ENCODE measurements at regions not wholly inside any gene's neighbourhood (a gene's known extent, or its start where the extent isn't known, plus 50 kb on each side); places are given as distances from the start of the nearest gene placed in this dataset.
"Not testable (repeated sequence)": the region's sequence is repeated elsewhere in the genome, so short reads cannot be mapped to it uniquely, and the experiment has no call there.

DNA sequence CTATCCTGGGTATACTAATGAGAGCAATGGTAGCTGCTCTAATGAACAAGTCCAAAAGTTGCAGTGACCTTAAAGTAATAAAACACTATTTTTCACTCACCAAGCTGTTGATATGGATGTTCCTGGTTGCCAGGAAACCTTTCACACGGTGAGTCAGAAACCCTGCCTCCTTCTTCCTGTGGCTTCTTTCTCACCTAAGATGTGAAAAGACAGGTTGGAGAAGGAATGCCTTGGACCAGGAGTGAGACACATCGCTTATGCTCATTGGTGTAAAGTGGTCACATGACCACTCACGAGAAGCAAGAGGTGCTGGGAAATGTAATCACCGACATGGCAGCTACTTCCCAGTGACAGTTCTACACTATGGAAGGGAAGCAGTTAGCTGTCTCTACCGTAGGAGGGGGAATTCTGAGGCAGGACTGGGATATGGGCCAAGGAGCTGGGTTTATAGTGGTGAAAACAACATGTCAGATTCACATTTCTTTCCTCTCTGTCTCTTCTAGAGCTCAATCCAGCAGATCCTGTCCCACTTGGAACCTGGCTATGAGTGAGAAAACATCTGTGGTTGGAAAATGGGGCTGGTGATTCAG lies 320.4 kb upstream of the KLF4 start:
- DNase-seq, result no peak

DNA sequence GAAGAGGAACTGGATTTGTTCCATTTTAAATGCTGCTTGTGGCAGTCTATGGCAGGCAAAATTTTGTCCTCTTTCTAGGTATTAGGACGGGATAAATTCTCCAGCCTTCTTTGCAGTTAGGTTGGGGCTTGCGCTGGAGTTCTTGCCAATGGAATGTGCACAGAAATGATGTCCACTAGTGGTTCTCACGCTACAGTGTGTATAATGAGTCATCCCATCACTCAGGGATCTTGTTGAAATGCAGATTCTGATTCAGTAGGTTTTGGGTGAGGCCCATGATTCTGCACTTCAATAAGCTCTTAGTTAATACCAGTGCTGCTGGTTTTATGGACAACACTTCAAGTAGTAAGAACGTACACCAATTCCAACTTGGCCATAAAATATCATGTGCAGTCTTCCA lies 317.6 kb upstream of the KLF4 start:
- DNase-seq, result no peak

GRCh38 chr9:107805201-107805600 lies 315.6 kb upstream of the KLF4 start:
- no peak for DNase-seq

GRCh38 chr9:107794259-107794658 lies 304.7 kb upstream of the KLF4 start:
- no peak for DNase-seq

DNA sequence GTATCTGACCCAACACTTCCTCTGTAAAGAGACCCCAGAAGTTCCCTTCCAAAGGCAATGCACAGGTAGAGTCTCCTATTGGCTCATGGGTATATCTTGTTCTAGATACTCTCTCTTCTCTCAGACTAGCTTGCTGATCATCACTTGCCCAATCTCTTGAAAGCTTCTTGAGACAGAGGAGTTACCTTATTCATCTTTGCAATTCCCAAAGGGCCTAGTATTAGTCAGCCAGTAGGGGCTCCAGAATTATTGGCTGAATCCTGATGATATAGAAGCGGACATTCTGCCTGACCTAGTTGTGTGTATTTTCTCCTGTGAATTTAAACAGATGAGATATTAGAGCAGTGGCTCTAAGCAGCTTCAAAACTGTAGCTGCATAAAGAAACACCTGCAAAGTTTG lies 304.0 kb upstream of the KLF4 start:
- no peak for DNase-seq

GRCh38 chr9:107792596-107792995 lies 303.0 kb upstream of the KLF4 start:
- DNase-seq, result no peak

DNA sequence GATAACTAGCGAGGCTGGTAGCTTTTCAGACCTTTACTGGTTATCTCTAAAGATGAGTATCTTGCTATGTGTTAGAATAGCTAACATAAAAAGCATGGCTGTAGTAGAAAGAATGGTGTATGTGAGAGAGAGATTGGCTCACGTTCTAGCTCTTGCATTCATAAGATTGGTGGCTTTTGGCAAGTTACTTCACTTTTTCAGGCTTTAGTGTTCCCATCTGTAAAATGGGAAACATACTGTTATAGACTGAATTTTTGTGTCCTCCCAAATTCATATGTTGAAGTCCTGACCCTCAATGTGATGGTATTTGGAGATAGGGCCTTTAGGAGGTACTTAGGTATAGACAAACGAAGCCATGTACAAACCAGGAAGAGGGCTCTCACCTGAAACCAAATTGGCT lies 302.4 kb upstream of the KLF4 start:
- no peak for DNase-seq

DNA sequence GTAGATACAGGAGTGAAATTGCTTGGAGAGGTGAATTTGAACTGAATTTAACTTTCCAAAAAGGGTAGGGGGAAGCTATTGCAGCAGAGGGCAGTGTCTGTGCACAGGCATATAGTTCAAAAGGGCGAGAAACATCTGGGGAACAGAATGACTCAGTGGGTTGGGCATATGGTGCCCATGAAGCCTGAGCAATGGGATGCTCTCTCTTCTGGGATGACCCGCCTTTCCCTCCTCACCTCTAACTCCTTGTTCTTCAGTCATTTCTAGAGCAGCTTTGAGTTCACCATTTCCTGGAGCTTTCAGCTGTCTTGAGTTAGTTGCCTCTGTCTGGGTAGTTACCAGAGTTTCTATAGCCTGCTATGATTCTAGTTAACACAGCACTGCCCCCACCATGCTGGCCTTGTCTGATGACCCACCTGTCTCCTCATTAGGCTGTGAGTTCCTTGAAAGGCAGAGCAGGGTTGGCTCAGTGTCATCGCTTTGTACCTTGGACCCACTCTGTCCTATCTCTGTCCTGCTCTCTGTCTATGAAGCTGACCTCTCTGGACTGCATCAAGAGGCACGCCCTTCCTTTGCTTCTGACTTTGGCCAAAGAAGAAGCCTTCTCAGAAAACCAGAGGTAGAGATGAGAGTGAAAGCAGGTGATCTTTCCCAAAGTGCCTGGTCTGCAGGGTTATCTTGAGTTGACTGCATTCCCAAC lies 299.6 kb upstream of the KLF4 start:
- no peak for DNase-seq

DNA sequence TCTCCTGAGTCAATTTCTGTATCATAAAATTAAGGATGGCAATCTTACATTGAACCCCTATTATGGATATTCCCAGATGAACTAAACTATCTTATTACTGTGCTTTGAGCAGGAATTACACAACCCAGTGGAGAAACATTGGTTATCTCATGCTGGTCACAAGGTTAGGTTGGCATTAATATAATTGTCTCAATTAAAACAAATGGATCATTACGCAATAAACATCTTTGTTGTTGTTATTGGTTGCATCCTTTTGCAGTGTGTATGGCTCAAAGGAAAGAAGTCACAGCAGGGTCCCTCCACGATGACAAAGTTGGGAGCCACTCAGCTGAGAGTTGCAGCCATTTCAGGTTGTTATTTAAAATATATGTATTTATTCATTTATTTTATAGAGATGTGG lies 297.0 kb upstream of the KLF4 start:
- no peak for DNase-seq

- no peak for DNase-seq
These were observed 294.8 kb upstream of the KLF4 start for GRCh38 chr9:107784235-107784958.

DNA sequence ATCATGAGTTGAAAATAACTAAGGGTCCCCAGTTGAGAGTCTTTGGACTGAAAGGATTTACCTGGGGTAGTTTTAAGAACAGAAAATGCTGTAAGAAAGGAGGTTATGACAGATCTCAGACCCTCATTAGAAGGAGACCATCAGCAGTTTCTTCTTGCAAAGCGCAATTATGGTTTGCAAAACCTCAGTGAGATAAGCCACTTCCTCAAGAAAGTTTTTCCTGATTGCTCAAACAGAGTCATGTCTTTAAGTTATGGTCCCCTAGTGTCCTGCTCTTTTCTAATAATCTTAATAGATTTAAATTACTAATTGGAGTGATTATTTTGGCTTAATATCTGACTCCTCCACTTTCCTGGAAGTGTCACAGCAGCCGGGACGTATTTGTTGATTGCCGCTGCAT lies 293.2 kb upstream of the KLF4 start:
- DNase-seq, result no peak

- DNase-seq, result no peak
These were observed 292.8 kb upstream of the KLF4 start for GRCh38 chr9:107782381-107782780.

GRCh38 chr9:107780960-107781359 lies 291.4 kb upstream of the KLF4 start:
- no peak for DNase-seq

DNA sequence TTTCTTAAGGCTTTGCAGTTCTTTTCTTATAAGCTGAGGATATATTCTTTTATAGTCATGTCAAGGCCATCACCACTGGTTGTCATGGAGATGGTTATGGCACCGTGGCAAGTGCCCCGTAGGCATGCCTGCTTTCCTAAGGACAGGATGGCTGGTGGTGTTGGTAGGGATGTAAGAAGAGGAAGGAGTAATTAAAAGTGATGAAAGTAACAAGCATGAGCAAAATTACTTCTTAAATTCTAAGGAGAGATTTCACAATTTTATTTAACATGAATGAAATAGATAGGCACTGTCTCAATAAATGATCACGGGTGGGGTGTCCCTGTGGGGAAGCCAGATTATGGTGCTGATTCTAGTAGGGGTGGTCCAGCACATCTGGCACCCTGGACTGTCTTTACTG lies 290.2 kb upstream of the KLF4 start:
- no peak for DNase-seq

DNA sequence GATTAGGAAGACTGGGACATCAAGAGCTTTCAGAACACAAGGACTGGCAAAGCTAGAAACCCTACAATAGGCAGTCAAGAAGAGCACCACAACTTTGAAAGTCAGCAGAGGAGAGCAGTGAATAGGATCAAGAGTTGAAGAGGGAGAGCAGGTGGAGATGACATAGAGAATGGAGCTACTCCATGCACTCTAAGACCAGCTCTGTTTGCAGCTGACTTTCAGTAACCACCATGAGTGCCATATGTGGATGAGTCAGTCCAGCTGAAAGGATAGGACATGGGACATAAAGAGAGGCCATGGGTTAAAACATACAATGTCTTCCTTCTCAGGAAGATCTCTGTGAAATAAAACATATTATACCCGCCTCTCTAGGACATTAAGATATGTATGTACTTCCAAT lies 289.1 kb upstream of the KLF4 start:
- no peak for DNase-seq

- DNase-seq, result not testable (repeated sequence)
These were observed 284.5 kb upstream of the KLF4 start for GRCh38 chr9:107774099-107774498.

- DNase-seq, result no peak
These were observed 283.4 kb upstream of the KLF4 start for GRCh38 chr9:107772988-107773387.

- no peak for DNase-seq
These were observed 281.1 kb upstream of the KLF4 start for GRCh38 chr9:107770716-107771115.

GRCh38 chr9:107768224-107768623 lies 278.7 kb upstream of the KLF4 start:
- DNase-seq, result no peak

- no peak for DNase-seq
These were observed 278.1 kb upstream of the KLF4 start for GRCh38 chr9:107767711-107768110.

GRCh38 chr9:107763469-107763868 lies 273.9 kb upstream of the KLF4 start:
- DNase-seq, result not testable (repeated sequence)

- no peak for DNase-seq
These were observed 271.7 kb upstream of the KLF4 start for GRCh38 chr9:107761307-107761706.

DNA sequence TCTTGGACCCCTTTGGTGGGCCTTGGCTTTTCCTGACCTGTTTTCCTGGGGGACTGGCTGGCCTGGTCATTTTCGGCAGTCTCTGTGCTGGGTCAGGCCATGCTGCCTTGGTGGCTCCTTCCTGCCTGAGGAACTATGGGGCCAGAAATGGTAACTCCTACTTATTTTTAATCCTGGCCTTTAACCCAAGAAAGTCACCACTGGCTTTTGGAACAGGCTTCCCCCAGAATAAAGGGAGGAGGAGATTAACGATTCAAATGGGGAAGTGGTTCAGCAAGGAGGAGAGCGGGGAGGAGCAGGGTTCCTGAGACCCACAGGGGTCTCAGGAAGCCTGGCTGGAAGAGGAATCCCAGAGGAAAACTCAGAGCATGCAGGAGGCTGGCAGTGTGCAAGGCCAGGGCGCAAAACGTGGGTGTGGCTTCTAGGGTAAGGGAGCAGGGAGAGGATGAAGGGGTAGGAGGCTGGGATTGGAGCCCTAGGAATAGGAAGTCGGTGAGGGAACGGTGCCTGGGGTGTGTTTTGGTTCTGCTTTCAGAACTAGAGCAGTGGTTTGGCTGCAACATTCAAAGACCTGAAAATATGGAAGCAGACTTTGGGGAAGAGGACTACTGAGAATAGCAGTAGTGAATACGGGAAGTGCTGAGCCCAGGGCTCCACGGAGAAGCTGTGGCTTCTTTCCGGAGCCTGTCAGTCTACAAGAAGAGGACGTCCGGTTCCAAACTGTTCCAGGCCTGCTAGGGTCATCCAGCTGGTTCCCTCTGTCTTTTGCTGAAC lies 271.1 kb upstream of the KLF4 start:
- DNase-seq, result no peak

DNA sequence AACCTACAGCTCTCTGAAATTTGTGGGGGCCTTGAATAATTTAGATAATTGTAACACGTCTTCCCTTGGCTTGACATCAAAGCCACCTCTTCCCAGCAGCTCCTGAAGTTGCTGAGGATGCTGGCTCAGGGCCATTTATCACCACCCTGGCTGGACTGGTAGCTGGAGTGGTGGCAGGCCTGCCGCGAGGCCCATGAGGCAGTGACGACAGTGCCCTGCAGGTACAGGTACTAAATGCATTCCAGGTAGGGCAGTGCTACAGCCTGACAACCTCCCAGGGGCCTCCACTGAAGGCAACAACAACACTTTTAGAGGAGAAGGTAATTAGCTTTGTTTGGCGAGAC lies 270.2 kb upstream of the KLF4 start:
- no peak for DNase-seq

All from stimulated activated CD4-positive, alpha-beta T cell treated with anti-CD3 and anti-CD28 coated beads, Interleukin-4, amount 100 ng/mL, for 1 hour (primary cell).